ENCODE measurements at regions not wholly inside any gene's neighbourhood (a gene's known extent, or its start where the extent isn't known, plus 50 kb on each side); places are given as distances from the start of the nearest gene placed in this dataset.

GRCh38 chr17:54257440-54257839, 434.7 kb downstream of the KIF2B start:
- H3K4me3 ChIP-seq (replicated peaks in 1 of 3), result no peak overlapping the region
- no peaks in the 10 kb centered on the region for H3K4me1 ChIP-seq
- TF ChIP-seq POLR2A (IDR thresholded peaks at IDR 0.05) (no peak), CTCF (IDR thresholded peaks at IDR 0.05) (no peak)
- H3K36me3 ChIP-seq, result no peaks in the 10 kb centered on the region
- DNase-seq, result no peak
- intact Hi-C loops (cut with DNase I), result no loop called here
- WGBS, 2 donors, result 40 to 60% methylated on average over 2 of the region's 2 CpGs
- no peaks in the 10 kb centered on the region for H3K9me3 ChIP-seq
- no peaks in the 10 kb centered on the region for H3K27me3 ChIP-seq
- H3K27ac ChIP-seq, result no peak overlapping the region

- Histone ChIP-seq H3K36me3 (no peaks in the 10 kb centered on the region), H3K9me3 (no peaks in the 10 kb centered on the region), H3K27ac (no peak overlapping the region), H3K4me3 (replicated peaks in 1 of 3) (no peak overlapping the region), H3K4me1 (no peaks in the 10 kb centered on the region), H3K27me3 (no peaks in the 10 kb centered on the region)
- intact Hi-C loops (cut with DNase I), result no loop called here
- 53 to 60% methylated on average over 4 of the region's 4 CpGs for WGBS, 2 donors
- no peak for DNase-seq
- TF ChIP-seq CTCF (IDR thresholded peaks at IDR 0.05) (no peak), POLR2A (IDR thresholded peaks at IDR 0.05) (no peak)
Measured at GRCh38 chr17:54259476-54259875, 436.7 kb downstream of the KIF2B start.

- DNase-seq, result no peak
- H3K9me3 ChIP-seq, result no peaks in the 10 kb centered on the region
- no peak overlapping the region for H3K4me3 ChIP-seq (replicated peaks in 1 of 3)
- no peaks in the 10 kb centered on the region for H3K36me3 ChIP-seq
- no peaks in the 10 kb centered on the region for H3K4me1 ChIP-seq
- H3K27me3 ChIP-seq, result no peaks in the 10 kb centered on the region
- no peak overlapping the region for H3K27ac ChIP-seq
- intact Hi-C loops (cut with DNase I), result no loop called here
- WGBS, 2 donors, result 91 to 97% methylated on average over 2 of the region's 2 CpGs
- no peak for TF ChIP-seq CTCF (IDR thresholded peaks at IDR 0.05)
- no peak for TF ChIP-seq POLR2A (IDR thresholded peaks at IDR 0.05)
Measured at GRCh38 chr17:54261465-54261864, 438.7 kb downstream of the KIF2B start.

GRCh38 chr17:54269881-54270280, 447.2 kb downstream of the KIF2B start:
- no peaks in the 10 kb centered on the region for H3K36me3 ChIP-seq
- no peak overlapping the region for H3K27ac ChIP-seq

GRCh38 chr17:54270499-54270898, 447.8 kb downstream of the KIF2B start:
- DNase-seq, result no peak
- WGBS, 2 donors, result 91 to 92% methylated on average over 2 of the region's 2 CpGs
- intact Hi-C loops (cut with DNase I), result no loop called here
- H3K27ac ChIP-seq, result no peak overlapping the region
- no peaks in the 10 kb centered on the region for H3K36me3 ChIP-seq
- H3K4me3 ChIP-seq (replicated peaks in 1 of 3), result no peak overlapping the region
- no peaks in the 10 kb centered on the region for H3K4me1 ChIP-seq
- no peaks in the 10 kb centered on the region for H3K27me3 ChIP-seq
- TF ChIP-seq POLR2A (IDR thresholded peaks at IDR 0.05), result no peak
- no peak for TF ChIP-seq CTCF (IDR thresholded peaks at IDR 0.05)
- no peaks in the 10 kb centered on the region for H3K9me3 ChIP-seq

More at GRCh38 chr17:54269881-54270280, 447.2 kb downstream of the KIF2B start:
- 74 to 87% methylated on average over 2 of the region's 2 CpGs for WGBS, 2 donors
- Histone ChIP-seq H3K27me3 (no peaks in the 10 kb centered on the region), H3K9me3 (no peaks in the 10 kb centered on the region), H3K4me3 (replicated peaks in 1 of 3) (no peak overlapping the region), H3K4me1 (no peaks in the 10 kb centered on the region)
- DNase-seq, result no peak
- TF ChIP-seq POLR2A (IDR thresholded peaks at IDR 0.05), result no peak
- no peak for TF ChIP-seq CTCF (IDR thresholded peaks at IDR 0.05)
- intact Hi-C loops (cut with DNase I), result no loop called here
